ENCODE measurements at regions not wholly inside any gene's neighbourhood (a gene's known extent, or its start where the extent isn't known, plus 50 kb on each side); places are given as distances from the start of the nearest gene placed in this dataset.
A peak's percentile ranks its signal among the peaks of the same experiment; 100 is the strongest.
"Not testable (repeated sequence)": the region's sequence is repeated elsewhere in the genome, so short reads cannot be mapped to it uniquely, and the experiment has no call there.

GRCh38 chr3:71991681-71992080 is 206.7 kb upstream of the PROK2 start:
- Histone ChIP-seq H3K4me1 (peaks cover 52% of the 10 kb centered on the region), H4K20me1 (no peaks in the 10 kb centered on the region), H3K36me3 (no peaks in the 10 kb centered on the region), H3K4me3 (no peak overlapping the region), H3K27ac (no peak overlapping the region), H3K9me3 (peaks cover 23% of the 10 kb centered on the region), H3K4me2 (no peak overlapping the region), H3K27me3 (no peaks in the 10 kb centered on the region), H3K9ac (no peak overlapping the region)
- no peak for TF ChIP-seq Cebpa-rat (IDR thresholded peaks at IDR 0.05)

- Histone ChIP-seq H3K9me3 (peaks cover 23% of the 10 kb centered on the region), H3K27me3 (no peaks in the 10 kb centered on the region), H3K9ac (no peak overlapping the region), H4K20me1 (no peaks in the 10 kb centered on the region), H3K36me3 (no peaks in the 10 kb centered on the region), H3K4me1 (peaks cover 58% of the 10 kb centered on the region), H3K4me2 (no peak overlapping the region), H3K27ac (no peak overlapping the region), H3K4me3 (no peak overlapping the region)
- TF ChIP-seq Cebpa-rat (IDR thresholded peaks at IDR 0.05), result no peak
Measured at GRCh38 chr3:71991046-71991445, 206.1 kb upstream of the PROK2 start.

- Histone ChIP-seq H3K36me3 (no peaks in the 10 kb centered on the region), H3K4me2 (no peak overlapping the region), H3K27ac (no peak overlapping the region), H3K4me1 (peaks cover 63% of the 10 kb centered on the region), H3K4me3 (no peak overlapping the region), H4K20me1 (no peaks in the 10 kb centered on the region), H3K27me3 (no peaks in the 10 kb centered on the region), H3K9ac (no peak overlapping the region), H3K9me3 (peaks cover 23% of the 10 kb centered on the region)
- no peak for TF ChIP-seq Cebpa-rat (IDR thresholded peaks at IDR 0.05)
Measured at GRCh38 chr3:71990545-71990944, 205.6 kb upstream of the PROK2 start.

- Histone ChIP-seq H3K27me3 (no peaks in the 10 kb centered on the region), H3K9ac (no peak overlapping the region), H3K4me2 (peak overlapping the region; percentile 83), H3K9me3 (peaks cover 22% of the 10 kb centered on the region), H3K4me1 (peaks cover 73% of the 10 kb centered on the region), H4K20me1 (no peaks in the 10 kb centered on the region), H3K4me3 (no peak overlapping the region), H3K36me3 (no peaks in the 10 kb centered on the region), H3K27ac (peak overlapping the region; percentile 82)
- TF ChIP-seq Cebpa-rat (IDR thresholded peaks at IDR 0.05), result no peak
Measured at GRCh38 chr3:71989165-71989564, 204.2 kb upstream of the PROK2 start.

GRCh38 chr3:71987828-71988227 is 202.9 kb upstream of the PROK2 start:
- Histone ChIP-seq H3K27ac (peak overlapping the region; percentile 82), H3K4me1 (peaks cover 78% of the 10 kb centered on the region), H3K9ac (peak overlapping the region; percentile 40; the same call in 1 of the 2 replicates), H3K36me3 (no peaks in the 10 kb centered on the region), H3K27me3 (no peaks in the 10 kb centered on the region), H3K9me3 (peaks cover 14% of the 10 kb centered on the region), H3K4me3 (peak overlapping the region; percentile 31; the same call in 1 of the 2 replicates), H4K20me1 (no peaks in the 10 kb centered on the region), H3K4me2 (peak overlapping the region; percentile 83)
- TF ChIP-seq Cebpa-rat (IDR thresholded peaks at IDR 0.05), result peak; percentile 19; the same call in 1 of the 2 replicates

- Histone ChIP-seq H3K4me3 (peak overlapping the region; percentile 3; the same call in 1 of the 2 replicates), H3K4me2 (peak overlapping the region; percentile 83), H4K20me1 (no peaks in the 10 kb centered on the region), H3K36me3 (no peaks in the 10 kb centered on the region), H3K4me1 (peaks cover 79% of the 10 kb centered on the region), H3K9me3 (peaks cover 14% of the 10 kb centered on the region), H3K27ac (peak overlapping the region; percentile 69), H3K9ac (no peak overlapping the region), H3K27me3 (no peaks in the 10 kb centered on the region)
- TF ChIP-seq Cebpa-rat (IDR thresholded peaks at IDR 0.05), result no peak
Measured at GRCh38 chr3:71987089-71987735, 202.3 kb upstream of the PROK2 start.

GRCh38 chr3:71986606-71987005 is 201.7 kb upstream of the PROK2 start:
- H3K27ac ChIP-seq, result peak overlapping the region; percentile 69; the same call in 1 of the 2 replicates
- H3K27me3 ChIP-seq, result no peaks in the 10 kb centered on the region
- no peak for TF ChIP-seq Cebpa-rat (IDR thresholded peaks at IDR 0.05)
- peaks cover 79% of the 10 kb centered on the region for H3K4me1 ChIP-seq
- no peaks in the 10 kb centered on the region for H3K36me3 ChIP-seq
- peak overlapping the region; percentile 83 for H3K4me2 ChIP-seq
- H3K9ac ChIP-seq, result no peak overlapping the region
- peaks cover 12% of the 10 kb centered on the region for H3K9me3 ChIP-seq
- H4K20me1 ChIP-seq, result no peaks in the 10 kb centered on the region
- H3K4me3 ChIP-seq, result peak overlapping the region; percentile 3; the same call in 1 of the 2 replicates

GRCh38 chr3:71984843-71985613 is 200.1 kb upstream of the PROK2 start:
- peak overlapping the region; percentile 83 for H3K4me2 ChIP-seq

GRCh38 chr3:71983694-71984093 is 198.7 kb upstream of the PROK2 start:
- H3K4me3 ChIP-seq, result no peak overlapping the region
- TF ChIP-seq Cebpa-rat (IDR thresholded peaks at IDR 0.05), result no peak
- peak overlapping the region; percentile 66 for H3K27ac ChIP-seq
- peak overlapping the region; percentile 83 for H3K4me2 ChIP-seq
- no peaks in the 10 kb centered on the region for H3K27me3 ChIP-seq
- H3K9me3 ChIP-seq, result no peaks in the 10 kb centered on the region
- H3K9ac ChIP-seq, result no peak overlapping the region
- H3K36me3 ChIP-seq, result no peaks in the 10 kb centered on the region
- no peaks in the 10 kb centered on the region for H4K20me1 ChIP-seq
- peaks cover 60% of the 10 kb centered on the region for H3K4me1 ChIP-seq

More at GRCh38 chr3:71984843-71985613, 200.1 kb upstream of the PROK2 start:
- peaks cover 73% of the 10 kb centered on the region for H3K4me1 ChIP-seq
- no peaks in the 10 kb centered on the region for H4K20me1 ChIP-seq
- no peaks in the 10 kb centered on the region for H3K36me3 ChIP-seq
- H3K9me3 ChIP-seq, result no peaks in the 10 kb centered on the region
- H3K4me3 ChIP-seq, result peak overlapping the region; percentile 6; the same call in 1 of the 2 replicates
- no peak for TF ChIP-seq Cebpa-rat (IDR thresholded peaks at IDR 0.05)
- peak overlapping the region; percentile 66 for H3K27ac ChIP-seq
- peak overlapping the region; percentile 13; the same call in 1 of the 2 replicates for H3K9ac ChIP-seq
- H3K27me3 ChIP-seq, result no peaks in the 10 kb centered on the region

- Histone ChIP-seq H3K4me2 (peak overlapping the region; percentile 83; the same call in 1 of the 2 replicates), H3K27ac (peak overlapping the region; percentile 66; the same call in 1 of the 2 replicates), H3K4me1 (peaks cover 50% of the 10 kb centered on the region)
- not testable (repeated sequence) for H3K4me3 ChIP-seq, H3K27me3 ChIP-seq, H3K36me3 ChIP-seq, H3K9ac ChIP-seq, H3K9me3 ChIP-seq, H4K20me1 ChIP-seq
Measured at GRCh38 chr3:71982506-71983258, 197.7 kb upstream of the PROK2 start.

All from BLaER1 (cell line).